Stomach (tissue), 8 donors: ENCODE measurements at regions not wholly inside any gene's neighbourhood (a gene's known extent, or its start where the extent isn't known, plus 50 kb on each side); places are given as distances from the start of the nearest gene placed in this dataset.
A peak's percentile ranks its signal among the peaks of the same experiment; 100 is the strongest.
"Not testable (repeated sequence)": the region's sequence is repeated elsewhere in the genome, so short reads cannot be mapped to it uniquely, and the experiment has no call there.

ENCODE experiments used
- DNase-seq, 2 donors: peaks; one replicate each; pipeline versions ENCODE4 v3.0.0 to v3.0.0-alpha.2; 2013 to 2019
- H3K27ac ChIP-seq, 5 donors: fragments of 200-600 bp in 4 of 5; sonication (generic) in 4 of 5; one replicate each; pipeline ENCODE4 v1.5.1; 2013 to 2019; ENCODE audit warnings: mild to moderate bottlenecking in 1 of 5, moderate library complexity in 1 of 5
- H3K27me3 ChIP-seq, 3 donors: fragments of 200-600 bp; sonication (generic); one replicate each; pipeline ENCODE4 v1.5.1; 2017 to 2019; ENCODE audit warnings: mixed run types in 1 of 3
- H3K36me3 ChIP-seq, 4 donors: fragments of 200-600 bp; sonication (generic); 1 replicate in 3 of 4; 2 replicates in 1 of 4; pipeline ENCODE4 v1.5.1; 2016 to 2019
- H3K4me1 ChIP-seq, 4 donors: fragments of 200-600 bp; sonication (generic); one replicate each; pipeline ENCODE4 v1.5.1; 2016 to 2019
- H3K4me3 ChIP-seq, 4 donors: fragments of 200-600 bp; sonication (generic) in 3 of 4; one replicate each; pipeline ENCODE4 v1.5.1; 2016 to 2019; ENCODE audit warnings: mild to moderate bottlenecking in 1 of 4
- H3K9me3 ChIP-seq, 4 donors: fragments of 200-600 bp; sonication (generic); one replicate each; pipeline ENCODE4 v1.5.1; 2016 to 2019
- EP300 ChIP-seq: sonication (generic); formaldehyde crosslinking; IDR thresholded peaks from one replicate; pipeline ENCODE4 v1.6.1; 2017; ENCODE audit warnings: antibody characterized with exemption
- POLR2A ChIP-seq, 4 donors: fragments of 450-650 bp; IDR thresholded peaks; one replicate each; pipeline ENCODE4 v1.6.1; 2016; ENCODE audit warnings: antibody characterized with exemption in 4 of 4, control low read depth in 2 of 4, mild to moderate bottlenecking in 1 of 4, moderate library complexity in 1 of 4
- POLR2AphosphoS5 ChIP-seq, 3 donors: sonication (generic); formaldehyde crosslinking; IDR thresholded peaks; one replicate each; pipeline ENCODE4 v1.6.1; 2016; ENCODE audit warnings: antibody characterized with exemption in 3 of 3
- WGBS, 5 donors: extraction: QIAGEN DNeasy Blood & Tissue Kit in 3 of 5; methylation state at CpG; one replicate each; pipeline versions ENCODE4 v1.1.5 to v1.1.7; 2013 to 2018; 5-methylcytosine and 5-hydroxymethylcytosine counted together
- intact Hi-C: fragments of 100-400 bp; cut with DNase I; formaldehyde crosslinking; loops from one replicate; pipeline ENCODE4 v1.15.1; 2023; ENCODE audit warnings: low total_unique reads
- TF ChIP-seq, protein P1 (sequence below), 7 experiments: fragments of 450-650 bp in 4 of 7; fragments of 200-600 bp in 3 of 7; sonication (generic) in 3 of 7; IDR thresholded peaks; one replicate each; pipeline ENCODE4 v1.5.1; 2016 to 2019; ENCODE audit warnings: antibody characterized with exemption in 7 of 7, control low read depth in 2 of 7, mild to moderate bottlenecking in 1 of 7
- donor health status: healthy with polysubstance abuse.
- donor health status: Bipolar disorder and iron deficiency.
- donor health status: healthy.

DNA sequence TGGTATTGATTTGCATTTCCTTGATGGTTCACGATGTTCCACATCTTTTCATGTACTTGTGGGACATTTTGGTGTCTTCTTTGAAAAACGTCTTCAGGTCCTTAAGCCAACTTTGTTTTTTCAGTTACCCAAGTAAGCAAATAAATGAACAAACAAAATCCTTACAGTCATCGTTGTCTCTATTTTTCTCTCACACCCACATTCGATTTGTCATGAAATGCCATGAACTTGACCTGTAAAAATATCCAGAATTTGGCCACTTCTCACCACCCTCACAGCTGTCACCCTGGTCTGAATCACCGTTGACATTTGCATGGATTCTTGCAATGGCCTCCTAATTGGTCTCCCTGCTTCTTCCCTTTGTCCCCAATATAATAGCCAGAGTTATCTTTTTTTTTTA lies 109.5 kb upstream of the METTL14 start:
- not testable (repeated sequence) for DNase-seq
- WGBS, 5 donors: 68 to 81% (median 73%) methylated on average over 5 of the region's 5 CpGs

DNA sequence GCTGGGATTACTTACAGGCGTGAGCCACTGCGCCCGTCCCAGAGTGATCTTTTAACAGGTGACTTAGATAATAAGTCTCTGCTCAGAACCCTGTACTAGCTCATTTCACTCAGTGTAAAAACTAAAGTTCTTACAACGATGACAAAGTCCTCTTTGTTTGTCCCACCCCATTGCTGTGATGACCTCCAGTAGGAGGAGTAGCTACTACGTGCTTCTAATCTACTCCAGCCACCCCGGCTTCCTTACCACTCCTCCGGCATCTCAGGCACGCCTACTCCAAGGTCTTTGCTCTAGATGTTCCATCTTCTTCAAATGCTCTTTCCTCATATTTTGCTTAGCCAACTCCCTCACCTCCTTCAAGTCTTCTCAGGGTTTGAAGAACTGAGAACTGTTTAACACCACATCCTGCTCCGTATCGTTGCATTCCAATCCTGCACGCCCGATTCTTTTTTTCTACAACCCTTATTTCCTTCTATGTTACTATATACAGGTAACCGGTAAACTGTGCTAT lies 108.4 kb upstream of the METTL14 start:
- H3K9me3 ChIP-seq, DNase-seq, H3K4me3 ChIP-seq, intact Hi-C loops, H3K36me3 ChIP-seq, H3K27me3 ChIP-seq, H3K27ac ChIP-seq, H3K4me1 ChIP-seq: not testable (repeated sequence)
- 84 to 89% (median 85%) methylated on average over 11 to 13 of the region's 13 CpGs for WGBS, 5 donors

More for the DNA sequence above, 109.5 kb upstream of the METTL14 start:
- H3K36me3 ChIP-seq, H3K4me3 ChIP-seq, intact Hi-C loops, H3K27me3 ChIP-seq, H3K9me3 ChIP-seq, H3K4me1 ChIP-seq, H3K27ac ChIP-seq: not testable (repeated sequence)

DNA sequence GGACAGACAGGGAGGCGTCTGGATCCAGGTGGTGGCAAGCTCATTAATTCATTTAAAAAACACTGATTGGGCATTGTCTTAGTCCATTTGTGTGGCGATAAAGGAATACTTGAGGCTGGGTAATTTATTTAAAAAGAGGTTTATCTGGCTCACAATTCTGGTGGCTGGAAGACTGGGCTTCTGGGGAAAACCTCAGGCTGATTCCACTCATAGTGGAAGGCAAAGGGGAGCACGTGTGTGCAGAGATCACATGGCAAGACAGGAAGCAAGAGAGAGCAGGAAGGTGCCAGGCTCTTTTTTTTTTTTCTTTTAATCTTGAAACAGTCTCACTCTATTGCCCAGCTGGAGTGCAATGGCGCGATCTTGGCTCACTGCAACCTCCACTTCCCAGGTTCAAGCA lies 100.2 kb upstream of the METTL14 start:
- Histone ChIP-seq H3K27me3 (peaks cover 0 to 17% (median 15%) of the 10 kb centered on the region in 3 donors), H3K36me3 (no peaks in the 10 kb centered on the region), H3K9me3 (no peaks in the 10 kb centered on the region), H3K27ac (peak overlapping the region in 1 of 5 donors; percentile 56), H3K4me1 (no peaks in the 10 kb centered on the region), H3K4me3 (no peak overlapping the region)
- 78 to 84% (median 82%) methylated on average over 5 of the region's 5 CpGs for WGBS, 5 donors
- TF ChIP-seq, protein P1, sequence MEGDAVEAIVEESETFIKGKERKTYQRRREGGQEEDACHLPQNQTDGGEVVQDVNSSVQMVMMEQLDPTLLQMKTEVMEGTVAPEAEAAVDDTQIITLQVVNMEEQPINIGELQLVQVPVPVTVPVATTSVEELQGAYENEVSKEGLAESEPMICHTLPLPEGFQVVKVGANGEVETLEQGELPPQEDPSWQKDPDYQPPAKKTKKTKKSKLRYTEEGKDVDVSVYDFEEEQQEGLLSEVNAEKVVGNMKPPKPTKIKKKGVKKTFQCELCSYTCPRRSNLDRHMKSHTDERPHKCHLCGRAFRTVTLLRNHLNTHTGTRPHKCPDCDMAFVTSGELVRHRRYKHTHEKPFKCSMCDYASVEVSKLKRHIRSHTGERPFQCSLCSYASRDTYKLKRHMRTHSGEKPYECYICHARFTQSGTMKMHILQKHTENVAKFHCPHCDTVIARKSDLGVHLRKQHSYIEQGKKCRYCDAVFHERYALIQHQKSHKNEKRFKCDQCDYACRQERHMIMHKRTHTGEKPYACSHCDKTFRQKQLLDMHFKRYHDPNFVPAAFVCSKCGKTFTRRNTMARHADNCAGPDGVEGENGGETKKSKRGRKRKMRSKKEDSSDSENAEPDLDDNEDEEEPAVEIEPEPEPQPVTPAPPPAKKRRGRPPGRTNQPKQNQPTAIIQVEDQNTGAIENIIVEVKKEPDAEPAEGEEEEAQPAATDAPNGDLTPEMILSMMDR (IDR thresholded peaks at IDR 0.05): no peak
- TF ChIP-seq EP300: no peak
- TF ChIP-seq POLR2AphosphoS5 (IDR thresholded peaks at IDR 0.05): no peak
- no peak for TF ChIP-seq POLR2A (IDR thresholded peaks at IDR 0.05)
- intact Hi-C loops: no loop called here
- DNase-seq: no peak

DNA sequence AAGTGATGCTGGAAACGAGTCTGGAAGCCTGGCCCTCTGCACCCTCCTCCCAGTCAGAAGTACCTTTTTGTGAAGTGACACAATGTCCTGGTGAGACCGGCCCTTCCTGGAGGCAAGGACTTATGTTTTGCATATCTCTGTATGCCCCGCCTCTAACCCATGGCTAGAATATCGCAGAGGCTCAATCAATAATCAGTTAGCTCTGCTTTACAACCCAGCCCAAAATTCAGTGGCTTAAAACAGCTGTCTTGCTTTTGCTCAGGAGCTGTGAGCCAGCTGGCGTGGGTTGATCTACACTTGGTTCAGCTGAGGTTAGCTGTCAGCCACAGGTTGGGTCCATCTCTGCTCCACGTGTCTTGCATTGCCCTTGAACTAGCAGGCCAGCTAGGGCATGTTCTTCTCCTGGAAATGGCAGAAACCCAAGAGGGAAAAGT lies 98.8 kb upstream of the METTL14 start:
- 33 to 40% (median 37%) methylated on average over 6 of the region's 6 CpGs for WGBS, 5 donors
- TF ChIP-seq, protein P1 (IDR thresholded peaks at IDR 0.05): no peak
- TF ChIP-seq EP300 (no peak), POLR2A (IDR thresholded peaks at IDR 0.05) (no peak)
- peaks cover 0 to 8% (median 0%) of the 10 kb centered on the region in 4 donors for H3K4me1 ChIP-seq
- H3K36me3 ChIP-seq: no peaks in the 10 kb centered on the region
- DNase-seq: peak in 1 of 2 donors; percentile 52
- H3K27me3 ChIP-seq: peaks cover 0 to 15% (median 14%) of the 10 kb centered on the region in 3 donors
- peak overlapping the region in 2 of 5 donors; percentile 47 to 54 for H3K27ac ChIP-seq
- H3K9me3 ChIP-seq: no peaks in the 10 kb centered on the region
- intact Hi-C loops: no loop called here
- no peak overlapping the region for H3K4me3 ChIP-seq

DNA sequence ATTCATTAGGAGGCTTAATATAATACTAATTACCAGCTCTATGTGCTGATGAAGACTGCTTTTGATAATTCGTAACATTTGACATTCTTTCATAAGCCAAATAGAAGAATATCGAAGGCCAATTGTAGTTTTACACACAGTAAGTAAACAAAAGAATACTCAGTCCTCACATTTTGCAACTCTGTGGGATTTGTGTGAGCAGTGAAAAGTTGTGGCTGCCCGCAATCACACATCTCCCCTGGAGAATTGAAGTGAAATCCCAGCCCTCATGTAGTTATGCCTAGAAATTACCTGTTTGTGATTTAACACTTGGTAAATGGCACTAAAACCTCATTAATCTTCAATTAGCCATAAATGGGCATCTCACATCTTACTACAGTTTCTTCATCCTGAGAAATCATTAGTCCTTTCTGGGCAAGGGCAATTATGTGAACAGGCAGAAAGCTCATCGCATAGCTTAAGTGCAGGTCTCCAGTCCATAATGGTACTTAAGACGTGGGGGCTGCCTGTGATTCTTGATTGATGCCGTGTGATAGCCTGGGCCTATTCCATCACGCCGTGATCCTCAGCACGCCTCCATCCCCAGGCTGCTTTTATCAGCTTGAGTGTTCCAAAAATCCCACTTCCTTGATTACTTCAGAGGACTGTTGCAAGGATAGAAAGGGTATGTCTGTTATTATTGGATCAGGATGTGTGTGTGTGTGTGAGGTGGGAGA lies 97.9 kb upstream of the METTL14 start:
- intact Hi-C loops: no loop called here
- no peak overlapping the region for H3K4me3 ChIP-seq
- H3K27ac ChIP-seq: peak overlapping the region in 1 of 5 donors; percentile 47
- 68 to 74% (median 70%) methylated on average over 9 of the region's 9 CpGs for WGBS, 5 donors
- no peak for DNase-seq
- no peaks in the 10 kb centered on the region for H3K36me3 ChIP-seq
- no peaks in the 10 kb centered on the region for H3K9me3 ChIP-seq
- peaks cover 0 to 11% (median under 1%) of the 10 kb centered on the region in 4 donors for H3K4me1 ChIP-seq
- TF ChIP-seq, protein P1 (IDR thresholded peaks at IDR 0.05): no peak
- no peak for TF ChIP-seq POLR2A (IDR thresholded peaks at IDR 0.05)
- TF ChIP-seq POLR2AphosphoS5 (IDR thresholded peaks at IDR 0.05): no peak
- TF ChIP-seq EP300: no peak
- H3K27me3 ChIP-seq: peaks cover 0 to 15% (median 14%) of the 10 kb centered on the region in 3 donors
